Activated CD4-positive, CD25-positive, alpha-beta regulatory T cell treated with anti-CD3 and anti-CD28 coated beads, Interleukin-2, amount 50 U/mL, for 24 hours (primary cell): ENCODE measurements at regions not wholly inside any gene's neighbourhood (a gene's known extent, or its start where the extent isn't known, plus 50 kb on each side); places are given as distances from the start of the nearest gene placed in this dataset.
"Not testable (repeated sequence)": the region's sequence is repeated elsewhere in the genome, so short reads cannot be mapped to it uniquely, and the experiment has no call there.

Experiments
- ATAC-seq, 2 donors: fragments of 150-1000 bp; cut with Tn5 transposase; one replicate each; pipeline ENCODE4 v1.10.0; 2021; ENCODE audit warnings: mild to moderate bottlenecking in 1 of 2, moderate library complexity in 1 of 2

DNA sequence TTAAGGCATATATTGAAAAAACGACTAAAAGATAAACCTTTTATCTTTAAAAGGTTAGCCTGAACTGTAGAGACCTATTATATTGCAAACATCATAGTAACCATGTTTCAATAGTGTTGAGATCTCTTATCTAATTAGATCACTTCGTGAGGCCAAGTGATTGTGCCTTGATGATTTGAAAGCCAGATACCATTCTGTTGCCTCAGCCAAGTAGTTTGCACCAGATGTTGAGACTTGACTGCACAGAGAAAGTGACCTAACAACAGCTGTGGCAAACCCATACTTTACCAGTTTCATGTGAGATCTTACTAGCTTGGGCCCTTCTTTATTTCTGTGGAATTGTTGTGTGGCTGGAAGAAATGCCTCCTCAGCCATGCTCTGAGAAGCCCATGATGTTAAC, 717.3 kb downstream of the KCNJ2 start:
- ATAC-seq: no peak

DNA sequence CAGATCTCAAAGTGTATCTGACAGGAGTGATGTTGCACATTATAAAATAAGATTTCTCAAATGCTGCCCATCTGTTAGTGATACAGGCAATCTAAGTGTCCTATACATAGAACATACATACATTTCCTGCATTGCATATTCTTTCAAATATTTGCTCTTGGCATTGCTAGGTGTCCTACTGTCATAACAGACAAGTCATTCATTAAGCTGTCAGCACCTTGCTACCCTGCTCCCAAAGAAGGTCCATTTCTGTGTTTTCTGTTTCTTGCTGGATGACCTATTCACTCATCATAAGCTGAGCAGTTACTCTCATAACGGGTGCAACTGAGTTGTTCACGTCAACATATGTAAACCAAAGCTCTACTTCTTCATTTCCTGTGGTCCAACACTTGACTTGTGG, 719.0 kb downstream of the KCNJ2 start:
- no peak for ATAC-seq

DNA sequence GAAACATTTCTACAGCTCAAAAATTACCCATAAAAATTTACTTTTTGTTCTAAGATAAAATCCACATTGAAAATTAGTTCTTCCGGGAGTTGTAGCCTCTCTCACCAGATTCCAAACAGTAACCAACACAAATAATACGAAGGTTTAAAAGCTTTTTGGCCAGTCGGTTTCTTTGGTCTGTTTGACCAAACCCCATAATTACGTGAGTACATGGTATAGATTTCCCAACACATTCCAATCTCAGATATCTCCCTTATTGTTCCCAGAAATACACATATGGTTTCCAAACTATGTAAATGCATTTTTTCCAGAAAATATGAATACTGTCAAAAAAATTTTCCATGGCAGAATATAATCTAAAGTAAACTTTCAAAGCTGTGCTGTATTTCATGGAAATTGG, 722.0 kb downstream of the KCNJ2 start:
- ATAC-seq: no peak

- no peak for ATAC-seq
These were observed 723.2 kb downstream of the KCNJ2 start for GRCh38 chr17:70892527-70892926.

GRCh38 chr17:70896843-70897242, 727.5 kb downstream of the KCNJ2 start:
- ATAC-seq: no peak

DNA sequence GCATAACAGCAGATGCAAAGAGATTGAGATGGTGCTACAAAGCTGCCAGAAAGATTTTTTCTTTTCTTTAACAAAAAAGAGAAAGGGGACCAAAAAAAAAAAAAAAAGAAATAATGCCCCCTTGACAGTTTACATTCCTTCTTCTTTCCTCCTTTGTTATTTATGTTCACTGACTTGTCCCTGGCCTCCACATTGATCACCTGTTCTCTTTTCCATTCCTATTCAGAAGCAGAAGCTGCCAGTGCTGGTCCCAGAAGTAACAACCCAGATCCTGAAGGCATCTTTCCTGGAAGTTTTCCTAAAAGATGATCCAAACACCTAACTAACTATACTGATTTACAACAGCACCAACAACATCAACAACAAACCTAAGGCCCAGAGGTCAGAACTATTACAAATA, 728.1 kb downstream of the KCNJ2 start:
- no peak for ATAC-seq

GRCh38 chr17:70901870-70902269, 732.5 kb downstream of the KCNJ2 start:
- ATAC-seq: no peak

GRCh38 chr17:70905796-70906195, 736.5 kb downstream of the KCNJ2 start:
- ATAC-seq: no peak

DNA sequence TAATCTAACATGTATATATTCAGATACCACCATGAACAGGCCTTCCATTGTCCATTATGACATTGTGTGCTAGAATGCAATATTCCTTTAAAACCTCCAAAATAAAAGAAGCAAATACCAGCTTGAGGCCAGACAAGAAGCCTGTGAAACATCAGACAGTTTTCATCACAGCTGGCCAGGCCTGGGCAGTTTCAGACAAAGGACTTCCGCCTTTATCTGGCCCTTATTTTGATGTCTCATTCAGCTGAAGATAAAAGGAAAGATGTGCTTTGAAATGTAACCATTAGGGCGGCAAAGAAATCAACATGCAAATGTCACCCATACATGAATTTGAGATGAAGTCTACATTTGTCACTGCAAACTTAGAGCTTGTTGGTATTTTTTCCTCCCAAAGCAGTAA, 737.5 kb downstream of the KCNJ2 start:
- ATAC-seq: no peak

GRCh38 chr17:70912716-70913485, 743.6 kb downstream of the KCNJ2 start:
- ATAC-seq: no peak

GRCh38 chr17:70916469-70916868, 747.1 kb downstream of the KCNJ2 start:
- no peak for ATAC-seq

DNA sequence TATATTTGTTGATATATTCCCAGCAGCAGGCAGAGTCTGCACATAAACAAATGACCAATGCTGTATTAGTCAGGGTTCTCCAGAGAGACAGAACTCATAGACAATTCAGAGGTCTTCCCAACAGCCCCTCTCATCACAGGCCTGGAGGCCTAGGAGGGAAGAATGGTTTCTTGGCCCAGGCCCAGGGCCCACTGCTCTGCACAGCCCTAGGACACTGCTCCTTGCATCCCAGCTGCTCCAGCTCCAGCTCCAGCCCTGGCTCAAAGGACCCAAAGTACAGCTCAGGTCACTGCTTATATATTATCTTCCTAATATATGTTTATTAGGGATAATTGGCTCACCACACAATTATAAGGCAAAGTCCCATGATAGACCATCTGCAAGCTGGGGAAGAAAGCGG, 749.9 kb downstream of the KCNJ2 start:
- ATAC-seq: no peak

GRCh38 chr17:70920416-70920815, 751.1 kb downstream of the KCNJ2 start:
- no peak for ATAC-seq

DNA sequence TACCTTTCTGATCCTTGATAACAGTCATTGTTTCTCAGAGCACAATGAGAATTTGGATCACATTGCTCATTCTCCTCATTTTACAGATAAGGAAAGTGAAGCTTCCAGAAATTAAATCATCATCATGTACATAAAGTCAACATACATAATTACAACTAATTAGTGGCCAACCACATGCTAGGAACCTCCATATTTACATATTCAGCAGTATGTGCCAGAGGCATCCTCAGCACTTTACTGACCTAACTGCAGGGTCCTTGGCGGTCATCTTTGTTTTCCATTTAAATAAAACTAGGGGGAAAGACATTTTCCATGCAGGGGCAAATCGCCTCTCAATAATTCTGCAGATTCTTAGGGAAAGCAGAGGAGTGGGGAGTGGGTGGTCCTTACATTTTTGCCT, 752.9 kb downstream of the KCNJ2 start:
- ATAC-seq: no peak

DNA sequence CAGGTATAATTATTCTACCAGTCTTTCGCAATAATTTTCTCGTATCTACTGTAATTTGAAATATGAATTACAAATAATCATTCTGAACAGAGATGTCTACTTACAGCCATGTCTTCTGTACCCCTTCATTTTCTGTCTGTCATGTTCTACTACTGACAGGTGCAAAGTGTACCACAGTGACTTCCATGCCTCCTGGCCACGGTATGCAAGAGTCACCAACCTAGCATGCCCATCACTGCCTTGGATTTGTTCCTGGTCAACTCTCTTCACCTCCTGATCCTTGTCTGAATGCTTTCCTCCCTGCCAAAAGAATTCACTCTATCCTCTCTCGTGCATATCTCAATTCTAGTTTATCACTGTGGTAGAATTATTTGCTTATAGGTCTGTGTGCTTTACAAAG, 755.4 kb downstream of the KCNJ2 start:
- ATAC-seq: no peak

GRCh38 chr17:70929226-70929625, 759.9 kb downstream of the KCNJ2 start:
- no peak for ATAC-seq

DNA sequence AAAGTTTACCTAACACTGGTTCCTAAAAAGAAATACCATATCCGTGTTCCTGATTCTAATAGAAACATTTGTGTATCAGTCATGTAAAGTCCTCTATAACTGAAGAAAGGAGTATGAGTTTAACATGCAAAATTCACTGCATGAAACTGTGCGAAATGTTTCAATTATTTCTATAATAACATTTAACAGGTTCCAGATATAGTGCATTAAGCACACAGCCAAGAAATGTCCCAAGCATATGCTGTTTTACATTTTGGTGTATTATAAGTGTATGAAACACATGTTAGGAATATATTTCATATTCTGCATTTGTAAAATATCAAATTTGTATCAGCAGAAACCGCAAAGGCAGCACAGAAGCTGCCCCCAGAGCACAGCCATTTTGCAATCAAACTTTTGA, 764.9 kb downstream of the KCNJ2 start:
- no peak for ATAC-seq

GRCh38 chr17:70934835-70935234, 765.5 kb downstream of the KCNJ2 start:
- ATAC-seq: no peak

- no peak for ATAC-seq
These were observed 767.4 kb downstream of the KCNJ2 start for GRCh38 chr17:70936724-70937123.

DNA sequence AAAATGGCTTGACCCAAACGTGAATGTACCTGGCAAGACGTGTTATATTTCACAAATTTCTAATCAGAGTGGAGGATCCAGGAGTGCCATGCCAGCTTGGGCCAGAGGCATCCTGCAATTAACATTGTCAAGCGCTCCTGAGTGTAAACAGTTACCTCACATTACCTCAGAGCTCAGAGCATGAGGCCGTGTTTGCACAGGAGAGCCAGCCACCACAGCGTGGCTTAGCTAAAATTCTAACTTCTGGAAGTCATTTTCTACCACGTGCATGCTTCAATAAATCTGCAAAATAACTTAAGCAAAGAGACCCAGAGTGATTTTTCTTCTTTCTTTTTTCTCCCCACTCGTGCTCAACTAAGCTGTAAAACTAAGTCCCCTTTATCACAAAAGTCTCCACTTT, 769.0 kb downstream of the KCNJ2 start:
- no peak for ATAC-seq

DNA sequence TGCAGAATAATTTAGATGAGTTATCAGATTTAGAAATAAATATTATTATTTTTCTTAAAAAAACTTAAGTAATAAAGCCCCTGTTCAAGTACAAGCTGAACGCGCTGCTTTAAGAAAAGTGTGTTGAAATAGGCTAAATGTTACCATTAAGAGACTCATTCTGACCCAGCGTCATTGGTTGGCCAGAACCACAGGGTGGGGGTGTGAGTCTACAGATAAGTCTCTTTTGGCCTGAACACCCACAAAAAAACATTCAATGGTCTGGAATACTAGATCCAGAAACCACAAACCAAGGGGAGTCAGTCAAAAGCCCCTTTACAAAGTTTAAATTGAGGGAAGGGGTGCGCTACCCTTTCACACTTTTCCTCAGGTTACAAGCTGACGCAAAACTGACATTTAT, 776.1 kb downstream of the KCNJ2 start:
- ATAC-seq: no peak

GRCh38 chr17:70947215-70947614, 777.9 kb downstream of the KCNJ2 start:
- ATAC-seq: no peak

- ATAC-seq: no peak
These were observed 778.6 kb downstream of the KCNJ2 start for GRCh38 chr17:70947636-70948565.

DNA sequence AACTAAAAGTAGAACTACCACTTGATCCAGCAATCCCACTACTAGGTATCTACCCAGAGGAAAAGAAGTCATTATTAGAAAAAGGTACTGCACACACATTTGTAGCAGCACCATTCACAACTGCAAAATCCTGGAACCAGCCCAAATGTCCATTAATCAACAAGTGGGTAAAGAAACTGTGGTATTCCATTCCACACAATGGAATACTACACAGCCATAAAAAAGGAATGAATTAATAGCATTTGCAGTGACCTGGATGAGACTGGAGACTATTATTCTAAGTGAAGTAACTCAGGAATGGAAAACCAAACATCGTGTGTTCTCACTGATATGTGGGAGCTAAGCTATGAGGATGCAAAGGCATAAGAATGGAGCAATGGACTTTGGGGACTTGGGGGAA, 783.8 kb downstream of the KCNJ2 start:
- ATAC-seq: not testable (repeated sequence)
